Endodermal cell (in vitro differentiated cells): ENCODE measurements at regions not wholly inside any gene's neighbourhood (a gene's known extent, or its start where the extent isn't known, plus 50 kb on each side); places are given as distances from the start of the nearest gene placed in this dataset.

Experiments
- DNase-seq: peaks from one replicate; pipeline ENCODE4 v3.0.0-alpha.2; 2017
- H3K27ac ChIP-seq: 2 replicates; pipeline ENCODE4 v1.5.1; 2013; ENCODE audit warnings: mild to moderate bottlenecking, low read depth, low read length, moderate library complexity
- H3K27me3 ChIP-seq: 2 replicates; pipeline ENCODE4 v1.6.1; 2013; ENCODE audit warnings: mild to moderate bottlenecking, low read length, moderate library complexity; ENCODE audit not compliant: insufficient read depth, control insufficient read depth, poor library complexity, severe bottlenecking
- H3K36me3 ChIP-seq: 2 replicates; pipeline ENCODE4 v1.7.0; 2013; ENCODE audit warnings: mild to moderate bottlenecking, low read length, moderate library complexity; ENCODE audit not compliant: control insufficient read depth, insufficient read depth
- H3K4me1 ChIP-seq: one replicate; pipeline ENCODE4 v1.7.0; 2013; ENCODE audit warnings: low read length; ENCODE audit not compliant: control insufficient read depth, insufficient read depth
- H3K4me3 ChIP-seq: 2 replicates; pipeline ENCODE4 v1.5.1; 2013; ENCODE audit warnings: mild to moderate bottlenecking, low read length, moderate library complexity
- H3K9ac ChIP-seq: 2 replicates; pipeline ENCODE4 v1.6.1; 2013; ENCODE audit warnings: mild to moderate bottlenecking, low read length, moderate library complexity; ENCODE audit not compliant: poor library complexity, severe bottlenecking; ENCODE audit errors: extremely low read depth
- H3K9me3 ChIP-seq: 2 replicates; pipeline ENCODE4 v1.6.1; 2013; ENCODE audit warnings: mild to moderate bottlenecking, low read length, moderate library complexity; ENCODE audit not compliant: control insufficient read depth
- H3K27ac Mint-ChIP-seq: 2 replicates; pipeline ENCODE4 v1.8.0; 2020; ENCODE audit warnings: mixed read lengths
- H3K27me3 Mint-ChIP-seq: 2 replicates; pipeline ENCODE4 v1.8.0; 2021; ENCODE audit warnings: mild to moderate bottlenecking, mixed read lengths; ENCODE audit not compliant: insufficient read depth
- H3K36me3 Mint-ChIP-seq: 2 replicates; pipeline ENCODE4 v1.8.0; 2020; ENCODE audit warnings: low read depth, mixed read lengths
- H3K4me1 Mint-ChIP-seq: 2 replicates; pipeline ENCODE4 v1.8.0; 2020; ENCODE audit warnings: mixed read lengths
- H3K4me3 Mint-ChIP-seq: 2 replicates; pipeline ENCODE4 v1.8.0; 2020; ENCODE audit warnings: mild to moderate bottlenecking, moderate library complexity, mixed read lengths
- H3K9me3 Mint-ChIP-seq: 2 replicates; pipeline ENCODE4 v1.8.0; 2020; ENCODE audit warnings: mild to moderate bottlenecking, mixed read lengths
- CTCF ChIP-seq: fragments of 200-600 bp; sonication (generic); conservative IDR thresholded peaks from 2 replicates; pipeline ENCODE4 v1.5.0; 2021; ENCODE audit warnings: antibody characterized with exemption, mild to moderate bottlenecking
- WGBS, 2 experiments: methylation state at CpG; one replicate each; pipeline versions ENCODE4 v1.1.5 to v1.1.7; 2013; ENCODE audit warnings: missing lambda C conversion rate in 2 of 2, mixed read lengths in 1 of 2; ENCODE audit not compliant: insufficient coverage in 1 of 2, insufficient read length in 1 of 2; 5-methylcytosine and 5-hydroxymethylcytosine counted together

GRCh38 chr4:119736559-119736958 lies 108.0 kb upstream of the PDE5A start:
- Mint-ChIP-seq H3K4me3 (no peak overlapping the region), H3K9me3 (no peaks in the 10 kb centered on the region), H3K4me1 (peaks cover 23% of the 10 kb centered on the region), H3K27ac (no peak overlapping the region), H3K36me3 (no peaks in the 10 kb centered on the region), H3K27me3 (no peaks in the 10 kb centered on the region)
- H3K27me3 ChIP-seq: no peaks in the 10 kb centered on the region
- H3K4me3 ChIP-seq: no peak overlapping the region
- no peak for DNase-seq
- 80 to 91% methylated on average over 1 to 2 of the region's 2 CpGs for WGBS, 2 experiments
- H3K4me1 ChIP-seq: peaks cover 10% of the 10 kb centered on the region
- H3K27ac ChIP-seq: no peak overlapping the region
- no peaks in the 10 kb centered on the region for H3K9me3 ChIP-seq
- H3K9ac ChIP-seq: no peak overlapping the region
- TF ChIP-seq CTCF: no peak
- H3K36me3 ChIP-seq: no peaks in the 10 kb centered on the region

GRCh38 chr4:119735165-119735651 lies 106.6 kb upstream of the PDE5A start:
- H3K27me3 Mint-ChIP-seq: no peaks in the 10 kb centered on the region
- no peak for DNase-seq
- H3K4me1 ChIP-seq: peaks cover 14% of the 10 kb centered on the region
- H3K4me3 ChIP-seq: no peak overlapping the region
- no peaks in the 10 kb centered on the region for H3K9me3 ChIP-seq
- no peaks in the 10 kb centered on the region for H3K9me3 Mint-ChIP-seq
- no peak overlapping the region for H3K4me3 Mint-ChIP-seq
- H3K36me3 ChIP-seq: no peaks in the 10 kb centered on the region
- WGBS, 2 experiments: 100% methylated on average over 1 of the region's 1 CpG; no CpG with 5 or more reads in 1 of the 2 experiments
- H3K27ac Mint-ChIP-seq: no peak overlapping the region
- no peak overlapping the region for H3K9ac ChIP-seq
- H3K27me3 ChIP-seq: no peaks in the 10 kb centered on the region
- no peak overlapping the region for H3K27ac ChIP-seq
- no peaks in the 10 kb centered on the region for H3K36me3 Mint-ChIP-seq
- peaks cover 23% of the 10 kb centered on the region for H3K4me1 Mint-ChIP-seq
- TF ChIP-seq CTCF: no peak

GRCh38 chr4:119733431-119733830 lies 104.8 kb upstream of the PDE5A start:
- peaks cover 8% of the 10 kb centered on the region for H3K9me3 Mint-ChIP-seq
- H3K9ac ChIP-seq: no peak overlapping the region
- DNase-seq: no peak

More at GRCh38 chr4:119733431-119733830, 104.8 kb upstream of the PDE5A start:
- H3K27me3 Mint-ChIP-seq: no peaks in the 10 kb centered on the region
- 87 to 100% methylated on average over 1 of the region's 1 CpG for WGBS, 2 experiments
- Histone ChIP-seq H3K9me3 (peaks cover 9% of the 10 kb centered on the region), H3K27ac (no peak overlapping the region), H3K4me1 (peaks cover 11% of the 10 kb centered on the region), H3K27me3 (no peaks in the 10 kb centered on the region), H3K36me3 (no peaks in the 10 kb centered on the region), H3K4me3 (no peak overlapping the region)
- peaks cover 3% of the 10 kb centered on the region for H3K36me3 Mint-ChIP-seq
- no peak overlapping the region for H3K4me3 Mint-ChIP-seq
- no peak overlapping the region for H3K27ac Mint-ChIP-seq
- H3K4me1 Mint-ChIP-seq: peaks cover 20% of the 10 kb centered on the region
- TF ChIP-seq CTCF: no peak
